HG03108 (cell line): ENCODE measurements at regions not wholly inside any gene's neighbourhood (a gene's known extent, or its start where the extent isn't known, plus 50 kb on each side); places are given as distances from the start of the nearest gene placed in this dataset.

ENCODE experiments used
- ATAC-seq: cut with Tn5 transposase; IDR thresholded peaks from one replicate; pipeline ENCODE4 v1.9.1; 2021; ENCODE audit warnings: moderate library complexity; ENCODE audit not compliant: unreplicated experiment

DNA sequence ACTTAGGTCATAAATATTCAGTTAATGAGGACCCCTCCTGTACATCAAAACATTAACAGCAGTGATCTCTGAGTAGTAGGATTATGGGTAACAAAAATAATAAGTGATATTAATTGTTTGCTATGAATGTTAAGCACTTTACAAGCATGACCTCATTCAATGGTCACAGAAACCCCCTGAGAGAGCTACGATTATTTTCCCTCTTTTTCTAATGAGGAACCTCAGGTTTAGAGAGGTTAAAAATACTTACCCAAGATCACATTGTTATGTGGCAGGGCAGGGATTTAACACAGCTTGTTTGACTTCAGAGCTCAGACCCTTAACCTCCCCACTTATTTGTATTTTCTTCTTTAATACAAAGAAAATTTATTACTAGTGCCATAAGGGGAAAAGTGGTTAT, 228.2 kb downstream of the TBL1XR1 start:
- no peak for ATAC-seq

DNA sequence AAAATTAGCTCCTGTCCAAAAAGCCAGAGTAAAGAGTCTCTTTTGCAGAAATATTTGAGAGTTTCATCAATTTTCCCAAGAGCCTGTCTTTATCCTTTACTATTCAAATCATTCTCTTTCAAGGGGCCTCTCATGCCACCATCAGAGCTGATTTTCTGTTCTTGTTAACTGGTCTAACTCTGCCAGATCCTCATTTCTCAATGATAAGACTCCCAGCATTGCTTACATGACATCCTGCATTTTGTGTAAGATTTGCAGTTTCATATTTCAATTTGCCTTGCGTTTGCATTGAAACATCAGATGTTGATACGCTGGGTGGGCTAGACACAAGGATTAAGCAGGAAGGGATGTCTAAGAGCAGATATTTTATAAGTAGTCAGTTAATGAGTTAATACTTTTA, 228.7 kb downstream of the TBL1XR1 start:
- no peak for ATAC-seq

DNA sequence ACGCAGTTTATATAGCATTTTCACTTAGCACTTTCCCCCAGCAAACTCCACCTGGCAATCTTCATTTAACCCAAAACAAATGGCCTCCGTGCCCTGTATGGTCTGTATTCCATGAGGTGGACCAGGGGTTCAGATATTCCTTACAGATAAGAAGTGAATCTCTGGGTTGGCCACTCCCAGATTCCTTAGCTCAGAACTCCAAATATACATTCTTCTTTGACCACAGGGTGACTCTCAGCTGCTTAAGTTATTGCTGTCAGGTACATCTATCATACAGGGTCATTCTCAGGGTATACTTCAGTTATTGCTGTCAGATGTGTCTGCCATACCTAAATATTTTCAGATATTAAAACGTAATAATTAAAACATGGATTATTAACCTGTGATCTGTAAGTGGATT, 229.8 kb downstream of the TBL1XR1 start:
- no peak for ATAC-seq

DNA sequence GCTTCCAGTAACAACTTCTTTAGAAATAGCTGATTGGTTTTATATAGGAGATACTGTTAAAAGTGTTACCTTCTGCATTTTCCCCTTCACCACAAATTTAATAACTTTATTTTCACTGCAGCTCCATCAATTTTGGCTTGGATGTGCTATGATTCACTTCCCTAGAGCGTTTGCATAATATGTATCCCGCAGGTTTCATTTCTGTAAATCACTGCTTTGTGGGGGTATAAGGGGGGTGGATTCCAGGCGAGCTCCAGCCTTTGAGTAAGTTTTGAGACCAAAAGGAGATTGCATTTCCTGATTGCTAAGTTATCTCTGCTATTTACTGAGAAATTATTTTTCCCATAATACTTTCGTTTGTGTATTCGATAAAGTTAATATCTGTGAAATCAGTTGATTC, 232.6 kb downstream of the TBL1XR1 start:
- ATAC-seq: no peak

DNA sequence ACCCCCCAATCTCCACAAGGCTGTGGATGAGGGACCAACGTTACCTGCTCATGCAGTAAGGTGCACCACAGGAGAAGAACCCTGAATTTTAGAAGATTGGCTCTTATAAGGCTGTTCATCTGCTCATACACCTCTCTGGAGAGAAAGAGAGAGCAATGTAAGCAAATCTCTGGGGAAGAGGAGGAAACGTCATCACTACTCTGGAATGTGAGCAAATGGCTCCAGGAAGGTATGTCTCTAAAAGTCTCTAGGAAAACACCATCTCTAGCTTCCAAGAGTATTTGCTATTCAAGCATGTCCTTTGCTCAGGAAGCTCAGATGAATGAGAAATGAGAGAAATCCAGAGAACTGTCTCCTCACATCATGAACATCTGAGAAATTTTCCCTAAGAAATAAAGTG, 235.4 kb downstream of the TBL1XR1 start:
- no peak for ATAC-seq

DNA sequence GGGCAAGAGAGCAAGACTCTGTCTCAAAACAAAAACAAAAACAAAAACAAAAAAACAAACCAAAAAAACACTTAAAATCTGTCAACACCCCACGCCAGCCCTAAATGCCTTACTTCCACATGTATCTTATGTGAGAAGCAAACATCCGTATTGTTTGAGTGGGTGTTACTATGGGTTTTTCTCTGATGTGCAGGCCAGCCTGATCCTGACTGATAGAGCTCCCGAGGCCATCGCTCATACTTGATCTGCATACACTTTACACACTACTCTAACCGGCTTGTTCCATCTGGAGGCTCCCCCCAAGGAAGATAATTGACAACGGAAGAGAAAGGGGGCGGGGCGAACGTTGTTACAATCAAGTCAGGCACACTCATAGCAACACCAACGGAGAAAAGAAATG, 237.4 kb downstream of the TBL1XR1 start:
- no peak for ATAC-seq

DNA sequence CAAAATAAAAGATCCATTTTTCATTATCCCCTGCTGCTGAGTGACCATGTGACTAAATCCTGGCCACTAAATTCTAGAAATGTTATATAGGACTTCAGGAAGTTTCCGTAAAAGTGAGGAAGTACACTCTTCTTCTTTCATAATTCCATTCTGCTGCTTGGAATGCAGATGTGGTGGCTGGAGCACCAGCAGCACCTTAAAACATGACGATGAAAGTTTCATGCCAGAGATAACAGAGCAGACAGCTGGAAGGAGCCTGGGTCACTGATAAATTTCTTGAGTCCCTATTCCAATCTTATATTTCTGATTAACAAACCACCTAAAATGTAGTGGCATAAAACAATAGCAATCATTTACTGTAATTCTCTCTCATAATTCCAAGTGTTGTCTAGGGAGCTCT, 238.7 kb downstream of the TBL1XR1 start:
- no peak for ATAC-seq

DNA sequence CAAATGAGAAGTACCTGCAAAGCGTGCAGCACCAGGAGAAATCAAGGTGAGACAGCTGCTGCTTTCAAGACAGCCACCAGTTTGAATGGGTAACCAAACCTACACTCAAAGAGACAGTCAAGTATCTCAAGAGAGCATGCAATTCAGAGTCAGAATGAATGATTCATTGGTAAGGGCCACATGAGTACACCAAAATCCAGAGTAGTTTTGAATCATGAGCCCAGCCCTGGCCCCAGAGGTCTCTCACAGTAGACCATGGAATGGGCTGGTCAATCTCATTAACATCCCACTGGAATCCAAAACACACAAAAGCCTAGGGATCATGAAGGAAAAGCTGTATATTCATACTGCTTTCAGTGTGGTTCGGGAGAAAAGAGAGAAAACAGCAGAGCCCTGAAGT, 242.8 kb downstream of the TBL1XR1 start:
- ATAC-seq: no peak

DNA sequence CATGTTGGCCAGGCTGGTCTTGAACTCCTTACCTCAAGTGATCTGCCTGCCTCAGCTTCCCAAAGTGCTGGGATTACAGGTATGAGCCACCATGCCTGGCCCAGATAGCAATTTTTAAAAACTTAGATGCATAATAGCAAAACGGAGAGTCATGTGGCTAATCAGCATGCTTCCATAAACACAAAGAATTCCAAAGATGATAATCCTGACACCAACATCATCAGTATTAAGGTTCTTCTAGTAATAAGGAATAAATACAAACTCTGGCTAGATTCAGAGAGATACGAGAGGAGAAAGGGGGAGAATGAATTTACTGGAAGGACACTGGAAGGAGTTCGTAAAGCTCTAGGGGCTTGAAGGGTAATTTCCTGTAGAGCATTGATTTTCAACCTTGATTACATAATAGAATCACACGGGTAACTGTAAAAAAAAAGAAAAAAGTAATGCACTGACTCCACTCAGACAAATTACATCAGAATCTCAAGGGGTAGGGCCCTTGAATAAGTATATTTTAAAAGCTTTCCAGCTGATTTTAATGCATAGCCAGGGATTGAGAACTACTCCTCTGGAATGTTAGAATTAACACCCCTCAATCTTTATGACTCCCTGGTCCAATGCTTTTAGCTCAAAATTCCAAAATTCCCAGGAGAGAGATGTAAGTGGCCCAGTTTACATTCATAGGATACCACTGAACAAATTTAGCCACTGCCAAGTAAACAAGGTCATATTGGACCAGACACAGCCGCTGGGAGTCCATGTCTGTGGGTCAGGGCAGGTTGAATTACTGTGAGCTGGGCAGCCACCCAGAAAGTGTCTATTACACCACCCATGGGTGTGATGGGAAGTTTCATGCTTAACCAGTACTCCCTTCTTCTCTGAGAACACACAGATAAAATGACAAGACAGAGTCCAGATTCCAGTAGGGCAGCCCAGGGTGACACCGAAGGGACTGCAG, 243.9 kb downstream of the TBL1XR1 start:
- ATAC-seq: no peak

DNA sequence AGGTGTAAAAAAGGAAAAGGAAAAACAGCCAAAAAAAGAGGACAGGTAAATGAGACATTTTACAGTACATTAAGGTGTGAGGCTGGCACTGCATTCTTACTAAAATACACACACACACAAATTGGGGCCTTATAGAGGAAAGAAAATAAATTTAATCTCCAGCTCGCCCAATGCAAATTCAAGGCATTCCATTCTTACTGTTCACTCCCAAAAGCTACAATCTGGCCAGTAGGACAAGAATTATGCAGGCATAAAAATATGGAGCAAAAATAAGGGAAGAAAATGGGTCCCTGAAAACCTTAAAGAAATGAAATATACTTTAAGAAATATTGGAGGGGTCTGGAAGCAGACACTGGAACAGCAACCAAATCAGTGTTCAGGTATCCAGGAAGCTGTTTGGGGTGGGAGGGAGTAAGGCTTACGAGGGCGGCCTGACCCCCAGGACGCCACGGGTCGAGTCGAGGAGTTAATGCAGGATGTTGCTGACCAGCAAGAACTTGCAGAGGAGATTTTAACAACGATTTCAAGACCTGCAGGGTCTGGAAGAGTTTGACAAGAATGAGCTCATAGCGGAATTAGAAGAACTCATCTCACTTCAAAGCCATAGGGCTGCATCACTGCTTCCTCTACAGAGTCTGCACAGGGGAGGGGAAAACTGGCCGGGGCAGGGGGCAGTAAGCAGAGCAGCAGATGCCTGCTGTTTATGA, 245.5 kb downstream of the TBL1XR1 start:
- ATAC-seq: no peak

DNA sequence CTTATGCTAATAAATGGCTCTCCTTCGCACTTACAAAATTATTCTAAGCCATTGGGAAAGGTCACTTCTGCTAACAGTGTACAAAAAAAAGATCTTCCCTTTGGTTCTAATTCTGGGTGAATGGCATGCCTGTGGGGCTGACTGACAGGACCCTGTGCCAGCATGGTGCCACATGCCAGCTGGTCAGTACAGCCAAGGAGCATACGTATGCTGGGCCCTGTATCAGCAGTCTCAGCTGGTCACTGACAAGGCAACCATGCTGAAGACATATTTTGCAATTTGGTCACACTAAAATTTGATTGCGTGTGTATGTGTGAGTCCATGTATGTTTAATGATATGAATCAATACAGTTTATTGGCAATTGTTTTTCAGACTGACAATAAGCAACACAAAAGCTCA, 246.1 kb downstream of the TBL1XR1 start:
- ATAC-seq: no peak

DNA sequence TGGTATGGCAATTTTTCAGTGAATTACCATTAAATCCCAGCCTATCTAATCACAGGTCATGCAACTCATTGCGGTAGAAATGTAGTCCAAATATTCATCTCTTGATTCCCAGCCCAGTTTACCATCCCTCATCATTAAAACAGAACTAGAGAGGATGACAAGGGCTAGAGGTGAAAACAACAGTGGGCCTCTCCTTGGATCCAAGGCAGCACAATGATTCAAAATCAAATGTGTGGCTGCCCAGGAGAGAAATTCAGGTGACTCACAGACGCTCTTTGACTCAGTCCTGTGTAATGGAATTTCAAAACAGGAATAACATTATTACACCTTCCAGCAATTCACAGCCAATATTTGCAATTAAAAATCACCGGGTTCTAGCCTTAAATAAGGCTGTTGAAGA, 246.5 kb downstream of the TBL1XR1 start:
- no peak for ATAC-seq

DNA sequence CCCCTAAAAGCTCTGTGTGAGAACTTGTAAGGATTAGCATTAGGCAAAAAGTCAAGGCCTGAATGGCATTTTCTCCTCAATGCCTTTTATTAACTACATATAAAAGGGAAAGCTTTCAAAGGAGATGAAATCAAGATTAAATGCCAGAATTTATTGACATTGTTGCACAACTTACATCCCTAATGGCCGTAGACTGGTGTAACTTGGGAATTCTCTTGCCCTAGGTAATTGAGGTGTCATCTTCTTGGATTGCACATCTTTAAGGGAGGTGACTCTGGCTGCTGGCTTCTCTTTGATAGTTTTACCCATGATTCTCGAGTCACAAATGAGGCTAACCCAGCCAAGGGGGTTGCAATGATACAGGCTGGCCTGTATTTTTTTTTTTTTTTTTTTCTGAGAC, 249.1 kb downstream of the TBL1XR1 start:
- no peak for ATAC-seq

DNA sequence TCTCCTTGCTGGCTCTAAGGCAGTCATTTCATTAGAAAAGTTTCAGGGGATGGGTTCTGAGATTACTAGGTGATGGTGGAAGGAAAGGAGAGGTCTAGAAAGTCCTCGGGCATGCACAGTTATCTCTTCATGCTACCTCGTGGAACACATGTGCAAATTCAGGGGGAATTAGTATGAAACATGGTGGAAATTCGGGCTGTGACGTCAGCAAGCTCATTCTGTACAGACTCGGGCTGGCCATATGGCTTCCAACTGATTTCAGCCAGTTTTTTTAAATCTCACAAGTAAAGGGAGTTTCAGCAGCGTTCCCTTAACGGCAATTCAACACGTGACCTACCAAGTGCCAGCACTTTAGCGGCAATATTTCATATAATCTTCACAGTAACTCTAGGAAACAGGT, 251.1 kb downstream of the TBL1XR1 start:
- ATAC-seq: no peak

DNA sequence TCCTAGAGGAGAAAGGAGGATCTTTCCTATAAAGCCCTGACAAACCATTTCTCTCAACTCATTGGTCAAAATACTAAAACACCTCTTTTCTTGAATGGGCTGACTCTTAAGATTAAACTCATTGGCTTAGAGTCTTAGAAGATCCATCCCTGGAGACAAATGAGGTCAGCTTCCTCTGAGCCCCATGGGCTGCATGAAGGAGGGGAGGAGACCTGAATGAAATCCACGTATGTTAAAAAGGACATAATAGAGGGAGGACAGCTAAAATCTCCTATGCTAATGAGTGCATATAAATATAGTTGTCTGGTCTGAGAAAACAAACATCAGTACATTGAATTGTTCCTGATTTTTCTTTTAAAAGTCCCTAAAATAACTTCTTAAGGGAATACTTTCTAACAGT, 255.0 kb downstream of the TBL1XR1 start:
- ATAC-seq: no peak

DNA sequence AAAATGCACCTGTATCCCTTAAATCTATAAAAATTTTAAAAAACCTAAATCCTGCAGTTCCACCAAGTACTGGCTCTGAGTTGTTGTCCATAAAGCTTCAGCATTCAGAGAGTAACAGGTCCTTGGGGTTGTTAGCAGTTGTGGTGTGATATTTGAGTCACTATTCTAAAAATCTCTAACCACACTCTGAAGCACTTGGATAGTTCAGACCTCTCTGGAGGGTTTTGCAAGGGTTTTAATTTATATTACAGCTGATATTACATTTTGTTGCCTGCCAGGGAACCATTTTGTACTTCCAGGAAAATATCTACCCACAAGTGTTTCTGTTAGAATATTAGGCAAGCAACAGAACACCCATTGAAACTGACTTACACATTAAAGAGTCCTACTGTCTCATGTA, 255.6 kb downstream of the TBL1XR1 start:
- ATAC-seq: no peak

DNA sequence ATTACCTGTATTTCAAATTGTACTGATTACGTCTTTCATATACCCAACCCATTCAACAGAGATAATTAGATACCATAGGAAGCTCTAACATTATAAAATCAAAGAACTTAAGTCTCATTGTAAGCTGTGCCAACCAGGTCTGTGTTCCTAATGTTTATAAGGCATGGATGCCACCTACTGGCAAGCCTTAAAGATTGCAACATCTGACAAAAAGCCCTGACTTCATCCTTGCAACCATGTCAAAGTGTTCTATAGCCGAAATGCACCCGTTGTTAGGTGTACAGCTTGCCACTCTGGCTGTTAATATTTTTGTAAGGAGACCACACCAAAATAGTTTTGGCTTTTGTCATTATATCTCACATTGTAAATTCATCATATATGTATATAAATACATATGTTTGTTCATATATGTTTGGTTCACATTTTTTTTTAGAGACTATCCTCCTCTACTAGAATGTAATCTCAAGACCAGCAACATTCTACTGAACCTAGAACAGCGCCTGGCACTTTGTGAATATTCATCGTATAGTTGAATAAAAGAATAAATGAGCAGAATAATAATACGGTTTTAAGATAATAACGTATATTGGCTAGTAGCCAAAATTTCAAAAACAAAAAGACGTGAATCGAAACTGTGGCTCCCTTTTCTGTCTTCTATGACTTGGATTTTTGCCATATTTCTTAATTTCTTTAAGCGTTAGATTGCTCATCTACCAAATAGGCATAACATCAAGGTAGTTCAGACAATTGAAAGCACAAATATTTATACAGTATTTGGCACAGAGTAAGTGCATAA, 258.1 kb downstream of the TBL1XR1 start:
- no peak for ATAC-seq

DNA sequence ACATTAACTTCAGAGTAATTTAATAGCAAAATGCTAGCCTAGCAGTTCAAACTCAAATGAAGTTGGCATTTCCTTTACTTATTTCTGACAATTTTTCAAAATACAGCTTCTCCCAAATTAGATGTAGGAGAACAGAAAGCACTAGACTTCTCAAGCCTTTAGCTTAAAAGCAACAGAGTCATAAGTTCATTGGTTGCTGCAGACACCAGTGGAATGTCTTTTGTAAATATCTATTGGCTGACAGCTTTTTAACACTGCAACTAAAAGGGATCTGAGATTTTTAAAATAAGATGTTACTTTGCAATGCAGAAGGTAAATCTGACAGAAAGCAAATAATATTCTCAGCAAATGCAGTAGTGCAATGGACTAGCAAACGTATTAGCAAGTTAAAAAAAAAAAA, 259.3 kb downstream of the TBL1XR1 start:
- ATAC-seq: no peak

DNA sequence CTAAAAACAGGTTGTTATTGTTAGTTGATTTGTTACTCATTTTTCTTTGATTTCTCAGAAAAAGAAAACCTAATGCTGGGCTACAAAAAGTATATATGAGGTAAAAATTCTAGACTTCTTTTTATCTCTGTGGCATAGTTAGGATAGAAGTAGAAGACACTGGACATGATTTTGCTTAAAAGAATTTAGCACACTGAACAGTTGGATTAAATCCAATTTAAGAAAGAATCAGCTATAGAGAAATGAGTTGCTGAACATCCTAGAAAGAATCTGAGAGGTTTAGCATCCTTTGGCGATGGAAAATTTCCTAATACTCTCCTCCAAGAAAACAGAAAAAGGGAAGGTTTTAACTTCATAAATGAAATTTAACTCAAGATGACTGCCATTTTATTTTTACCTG, 259.7 kb downstream of the TBL1XR1 start:
- ATAC-seq: no peak

DNA sequence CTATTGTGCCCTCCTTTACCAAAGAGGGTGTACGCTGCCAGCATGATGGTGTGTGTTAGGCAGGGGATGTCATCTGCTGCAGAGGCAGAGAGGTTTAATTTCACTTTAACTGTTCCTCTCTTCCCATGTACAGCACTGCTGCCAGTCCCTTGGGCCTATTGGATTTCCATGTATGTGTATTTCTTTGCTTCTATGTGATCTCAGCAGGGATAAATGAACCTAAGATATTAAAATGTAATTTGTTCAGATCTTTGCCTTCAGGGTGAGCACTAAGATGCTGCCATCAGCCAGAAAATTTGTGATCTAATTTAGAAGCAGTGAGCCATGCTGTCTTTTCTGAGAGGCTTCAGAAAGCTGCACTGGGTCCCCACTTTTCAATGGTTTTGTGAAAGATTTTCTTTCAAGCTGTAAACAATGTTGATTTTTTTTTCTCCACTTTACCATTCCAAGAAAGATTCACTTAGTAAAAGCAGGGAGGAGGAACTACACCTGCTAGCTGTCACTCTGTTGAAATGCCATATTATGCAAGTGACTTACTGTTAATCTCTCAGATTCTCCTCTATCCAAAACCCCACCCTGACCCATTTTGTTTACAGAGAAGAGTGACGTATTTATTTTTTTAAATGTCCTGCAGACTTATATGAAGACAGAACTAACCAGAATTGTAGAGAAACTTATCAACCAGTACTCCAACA, 261.9 kb downstream of the TBL1XR1 start:
- ATAC-seq: no peak

DNA sequence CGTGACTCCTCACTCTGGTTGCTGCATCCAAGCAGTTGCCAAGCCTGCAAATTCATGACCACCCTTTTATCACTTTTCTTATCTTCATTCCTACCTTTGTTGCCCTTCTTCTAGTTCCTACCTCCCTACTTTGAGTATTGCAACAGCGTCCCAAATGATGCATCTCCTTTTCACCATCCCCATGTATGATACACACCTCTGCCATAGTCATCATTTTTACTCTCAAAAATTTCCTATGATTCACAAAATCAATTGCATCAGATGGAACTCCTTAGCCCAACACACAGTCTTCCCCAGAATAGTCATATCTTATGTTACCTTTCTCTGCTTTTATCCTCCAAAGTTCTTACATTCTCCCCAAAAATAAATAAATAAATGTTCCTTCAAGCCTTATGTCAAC, 262.6 kb downstream of the TBL1XR1 start:
- ATAC-seq: no peak
